AML-193 (cell line): ENCODE measurements at regions not wholly inside any gene's neighbourhood (a gene's known extent, or its start where the extent isn't known, plus 50 kb on each side); places are given as distances from the start of the nearest gene placed in this dataset.
"Not testable (repeated sequence)": the region's sequence is repeated elsewhere in the genome, so short reads cannot be mapped to it uniquely, and the experiment has no call there.

Source experiments
- DNase-seq, 2 experiments: peaks; one replicate each; lab custom pipeline; 2025; lab: John Stamatoyannopoulos, UW

GRCh38 chr16:13628156-13628555 lies 291.8 kb upstream of the ERCC4 start:
- no peak for DNase-seq

GRCh38 chr16:13629704-13630103 lies 290.2 kb upstream of the ERCC4 start:
- no peak for DNase-seq

GRCh38 chr16:13630374-13630773 lies 289.6 kb upstream of the ERCC4 start:
- no peak for DNase-seq

- DNase-seq: no peak
Observed at GRCh38 chr16:13631213-13631767, 288.7 kb upstream of the ERCC4 start.

GRCh38 chr16:13631916-13632315 lies 288.0 kb upstream of the ERCC4 start:
- DNase-seq: no peak

GRCh38 chr16:13632504-13632903 lies 287.4 kb upstream of the ERCC4 start:
- DNase-seq: not testable (repeated sequence)

GRCh38 chr16:13633391-13633861 lies 286.5 kb upstream of the ERCC4 start:
- DNase-seq: no peak

- DNase-seq: no peak
Observed at GRCh38 chr16:13634253-13634652, 285.7 kb upstream of the ERCC4 start.

- no peak for DNase-seq
Observed at GRCh38 chr16:13634959-13635358, 285.0 kb upstream of the ERCC4 start.

- DNase-seq: no peak
Observed at GRCh38 chr16:13638218-13638617, 281.7 kb upstream of the ERCC4 start.

GRCh38 chr16:13643412-13643811 lies 276.5 kb upstream of the ERCC4 start:
- DNase-seq: no peak

- no peak for DNase-seq
Observed at GRCh38 chr16:13645601-13646245, 274.2 kb upstream of the ERCC4 start.

GRCh38 chr16:13660807-13661206 lies 259.1 kb upstream of the ERCC4 start:
- DNase-seq: no peak

GRCh38 chr16:13665876-13666275 lies 254.1 kb upstream of the ERCC4 start:
- DNase-seq: no peak

- no peak for DNase-seq
Observed at GRCh38 chr16:13672196-13672595, 247.8 kb upstream of the ERCC4 start.

GRCh38 chr16:13680021-13680889 lies 239.7 kb upstream of the ERCC4 start:
- no peak for DNase-seq

- DNase-seq: no peak
Observed at GRCh38 chr16:13684819-13685563, 235.0 kb upstream of the ERCC4 start.

- no peak for DNase-seq
Observed at GRCh38 chr16:13696017-13696416, 223.9 kb upstream of the ERCC4 start.

GRCh38 chr16:13697013-13697412 lies 222.9 kb upstream of the ERCC4 start:
- DNase-seq: no peak

- DNase-seq: no peak
Observed at GRCh38 chr16:13697568-13697967, 222.4 kb upstream of the ERCC4 start.

- DNase-seq: no peak
Observed at GRCh38 chr16:13702614-13703013, 217.3 kb upstream of the ERCC4 start.
